ENCODE measurements at regions not wholly inside any gene's neighbourhood (a gene's known extent, or its start where the extent isn't known, plus 50 kb on each side); places are given as distances from the start of the nearest gene placed in this dataset.

DNA sequence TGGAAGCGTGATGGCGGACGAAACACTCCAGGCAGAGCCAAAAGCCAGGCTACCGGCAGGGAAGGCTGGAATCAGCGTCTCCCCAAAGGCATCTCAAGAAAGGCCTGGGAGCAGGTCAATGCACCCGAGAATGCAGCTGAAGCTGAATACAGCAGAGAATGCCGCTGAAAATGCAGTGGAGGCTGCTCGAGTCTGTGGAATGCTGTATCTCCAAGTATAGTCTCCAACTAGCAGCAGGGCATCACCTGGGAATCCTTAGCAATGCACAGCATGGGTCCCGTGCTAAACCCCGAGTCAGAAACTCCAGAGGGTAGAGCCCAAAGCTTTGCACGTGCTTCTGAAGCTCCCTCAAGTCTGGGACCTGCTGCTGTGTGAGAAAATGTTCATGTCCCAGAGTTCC is 191.1 kb upstream of the ALKAL2 start:
- FAIRE-seq (no peak), DNase-seq (ENCODE audit: low read depth, low spot score) (no peak), ATAC-seq (no peak)
- BruUV-seq (replicated peaks), result no TSS peak
- Histone ChIP-seq H3K4me1 (ENCODE audit: control insufficient read depth, insufficient read depth, low read length) (no peaks in the 10 kb centered on the region), H3K79me2 (ENCODE audit: control insufficient read depth, insufficient read depth, low read length) (no peaks in the 10 kb centered on the region), H3K27me3 (replicated peaks in 1 of 2; ENCODE audit: control insufficient read depth in 2 of 2, insufficient read depth in 2 of 2, low read length in 1 of 2) (no peaks in the 10 kb centered on the region), H3K9me3 (replicated peaks; ENCODE audit: control insufficient read depth, insufficient read depth, low read length) (no peaks in the 10 kb centered on the region), H3K9ac (ENCODE audit: control insufficient read depth, insufficient read depth, low read length) (no peak overlapping the region), H3K4me2 (ENCODE audit: control insufficient read depth, insufficient read depth) (no peak overlapping the region), H4K20me1 (ENCODE audit: control insufficient read depth, insufficient read depth) (no peaks in the 10 kb centered on the region), H2AFZ (ENCODE audit: control insufficient read depth, low read depth, low read length) (no peak overlapping the region), H3K4me3 (no peak overlapping the region), H3K27ac (ENCODE audit: control insufficient read depth, insufficient read depth) (no peak overlapping the region), H3K36me3 (ENCODE audit: control insufficient read depth in 2 of 2, insufficient read depth in 2 of 2, low read length in 1 of 2) (no peaks in the 10 kb centered on the region)
- CTCF ChIA-PET, result no interaction called here
- RAD21 ChIA-PET (ENCODE audit: unreplicated experiment), result no interaction called here
- SMC1A ChIA-PET (ENCODE audit: uncharacterized antibody, unreplicated experiment), result no interaction called here
- in situ Hi-C loops (cut with MboI), result no loop called here
- POLR2A ChIA-PET, result no interaction called here
- intact Hi-C loops (cut with micrococcal nuclease; ENCODE audit: unreplicated experiment), result no loop called here
- WGBS (ENCODE audit: insufficient coverage, insufficient replicate concordance, low lambda C conversion rate, missing lambda C conversion rate), result 40% methylated on average over 11 of the region's 11 CpGs
- no peak for TF ChIP-seq PBX3 (IDR thresholded peaks at IDR 0.05; ENCODE audit: insufficient replicate concordance, low read depth, low read length)
- no peak for TF ChIP-seq YY1 (IDR thresholded peaks at IDR 0.05; ENCODE audit: low read depth, low read length)
- TF ChIP-seq SUPT20H (IDR thresholded peaks at IDR 0.05; ENCODE audit: borderline replicate concordance, control insufficient read depth, low read depth, low read length), result no peak
- TF ChIP-seq SIN3A (IDR thresholded peaks at IDR 0.05; ENCODE audit: low read depth, low read length), result no peak
- no peak for TF ChIP-seq CBX5 (IDR thresholded peaks at IDR 0.05; ENCODE audit: low read depth)
- no peak for TF ChIP-seq CREM (IDR thresholded peaks at IDR 0.05; ENCODE audit: low read depth)
- TF ChIP-seq BCL11A (IDR thresholded peaks at IDR 0.05; ENCODE audit: low read depth, low read length), result no peak
- no peak for TF ChIP-seq LARP7 (IDR thresholded peaks at IDR 0.05)
- TF ChIP-seq GABPA (IDR thresholded peaks at IDR 0.05; ENCODE audit: low read depth), result no peak
- no peak for TF ChIP-seq FOXK2 (IDR thresholded peaks at IDR 0.05)
- no peak for TF ChIP-seq USF1 (IDR thresholded peaks at IDR 0.05; ENCODE audit: borderline replicate concordance, extremely low read length, insufficient read depth, low read depth, low read length)
- TF ChIP-seq CHD1 (IDR thresholded peaks at IDR 0.05; ENCODE audit: low read depth, low read length), result no peak
- no peak for TF ChIP-seq NBN (IDR thresholded peaks at IDR 0.05)
- TF ChIP-seq ZNF592 (IDR thresholded peaks at IDR 0.05), result no peak
- no peak for TF ChIP-seq KAT2A (conservative IDR thresholded peaks at IDR 0.05; ENCODE audit: control insufficient read depth, low read depth, low read length)
- no peak for TF ChIP-seq ETV6 (conservative IDR thresholded peaks at IDR 0.05 in 1 of 2, IDR thresholded peaks at IDR 0.05 in 1 of 2; ENCODE audit: borderline replicate concordance in 1 of 2, low read depth in 1 of 2)
- TF ChIP-seq, protein P1, sequence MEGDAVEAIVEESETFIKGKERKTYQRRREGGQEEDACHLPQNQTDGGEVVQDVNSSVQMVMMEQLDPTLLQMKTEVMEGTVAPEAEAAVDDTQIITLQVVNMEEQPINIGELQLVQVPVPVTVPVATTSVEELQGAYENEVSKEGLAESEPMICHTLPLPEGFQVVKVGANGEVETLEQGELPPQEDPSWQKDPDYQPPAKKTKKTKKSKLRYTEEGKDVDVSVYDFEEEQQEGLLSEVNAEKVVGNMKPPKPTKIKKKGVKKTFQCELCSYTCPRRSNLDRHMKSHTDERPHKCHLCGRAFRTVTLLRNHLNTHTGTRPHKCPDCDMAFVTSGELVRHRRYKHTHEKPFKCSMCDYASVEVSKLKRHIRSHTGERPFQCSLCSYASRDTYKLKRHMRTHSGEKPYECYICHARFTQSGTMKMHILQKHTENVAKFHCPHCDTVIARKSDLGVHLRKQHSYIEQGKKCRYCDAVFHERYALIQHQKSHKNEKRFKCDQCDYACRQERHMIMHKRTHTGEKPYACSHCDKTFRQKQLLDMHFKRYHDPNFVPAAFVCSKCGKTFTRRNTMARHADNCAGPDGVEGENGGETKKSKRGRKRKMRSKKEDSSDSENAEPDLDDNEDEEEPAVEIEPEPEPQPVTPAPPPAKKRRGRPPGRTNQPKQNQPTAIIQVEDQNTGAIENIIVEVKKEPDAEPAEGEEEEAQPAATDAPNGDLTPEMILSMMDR (IDR thresholded peaks at IDR 0.05 in 2 of 3, conservative IDR thresholded peaks at IDR 0.05 in 1 of 3; ENCODE audit: control insufficient read depth in 2 of 3, extremely low read depth in 1 of 3, insufficient read depth in 1 of 3, low read depth in 3 of 3, low read length in 3 of 3), result no peak

All from GM12878 (cell line).